Kidney epithelial cell (primary cell): ENCODE measurements at regions not wholly inside any gene's neighbourhood (a gene's known extent, or its start where the extent isn't known, plus 50 kb on each side); places are given as distances from the start of the nearest gene placed in this dataset.
"Not testable (repeated sequence)": the region's sequence is repeated elsewhere in the genome, so short reads cannot be mapped to it uniquely, and the experiment has no call there.

Experiments
- DNase-seq: peaks from one replicate; pipeline ENCODE4 v3.0.0-alpha.2; 2010; ENCODE audit warnings: low read depth
- H3K27me3 ChIP-seq: 2 replicates; pipeline ENCODE4 v1.6.0; 2011; ENCODE audit warnings: low read length; ENCODE audit not compliant: control insufficient read depth, insufficient read depth
- H3K36me3 ChIP-seq: 2 replicates; pipeline ENCODE4 v1.5.1; 2011; ENCODE audit warnings: low read length; ENCODE audit not compliant: control insufficient read depth, insufficient read depth
- H3K4me3 ChIP-seq: 2 replicates; pipeline ENCODE4 v1.5.1; 2011; ENCODE audit warnings: low read depth, mild to moderate bottlenecking, control low read depth, low read length
- TF ChIP-seq, protein P1 (sequence below): IDR thresholded peaks from 2 replicates; pipeline ENCODE4 v1.5.1; 2011; ENCODE audit warnings: mild to moderate bottlenecking, moderate library complexity, low read length, control low read depth, inconsistent platforms; ENCODE audit not compliant: insufficient read depth, poor library complexity, severe bottlenecking

DNA sequence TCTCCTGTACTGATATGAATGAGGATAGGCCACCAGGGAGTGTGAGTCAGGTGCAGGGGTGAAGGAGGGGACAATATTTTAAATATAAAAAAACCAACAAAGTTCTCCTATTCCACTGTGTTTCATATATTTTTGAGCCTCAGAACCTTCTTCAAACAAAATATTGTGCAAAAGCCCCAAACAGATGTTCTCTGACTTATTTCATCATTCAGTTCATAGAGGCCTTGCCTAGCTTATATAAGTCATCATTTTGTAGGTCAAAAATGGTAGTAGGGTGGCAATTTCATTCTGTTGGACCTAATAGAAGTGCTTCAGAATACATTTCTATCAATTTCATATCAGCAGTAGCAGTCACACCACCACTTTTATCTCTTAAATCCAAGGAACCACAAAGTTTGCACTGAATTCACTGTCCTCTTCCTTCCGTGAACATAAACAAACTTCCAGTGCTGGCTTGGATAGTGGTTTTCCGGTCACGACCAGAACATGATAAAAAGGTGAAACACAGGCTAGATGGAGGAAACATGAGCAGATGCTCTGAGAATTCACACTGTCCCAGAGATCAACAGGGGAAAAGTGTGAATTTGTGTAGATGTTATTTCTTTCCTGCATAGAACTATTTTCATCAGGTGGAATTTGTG, 99.1 kb downstream of the EN1 start:
- H3K36me3 ChIP-seq: no peaks in the 10 kb centered on the region
- TF ChIP-seq, protein P1, sequence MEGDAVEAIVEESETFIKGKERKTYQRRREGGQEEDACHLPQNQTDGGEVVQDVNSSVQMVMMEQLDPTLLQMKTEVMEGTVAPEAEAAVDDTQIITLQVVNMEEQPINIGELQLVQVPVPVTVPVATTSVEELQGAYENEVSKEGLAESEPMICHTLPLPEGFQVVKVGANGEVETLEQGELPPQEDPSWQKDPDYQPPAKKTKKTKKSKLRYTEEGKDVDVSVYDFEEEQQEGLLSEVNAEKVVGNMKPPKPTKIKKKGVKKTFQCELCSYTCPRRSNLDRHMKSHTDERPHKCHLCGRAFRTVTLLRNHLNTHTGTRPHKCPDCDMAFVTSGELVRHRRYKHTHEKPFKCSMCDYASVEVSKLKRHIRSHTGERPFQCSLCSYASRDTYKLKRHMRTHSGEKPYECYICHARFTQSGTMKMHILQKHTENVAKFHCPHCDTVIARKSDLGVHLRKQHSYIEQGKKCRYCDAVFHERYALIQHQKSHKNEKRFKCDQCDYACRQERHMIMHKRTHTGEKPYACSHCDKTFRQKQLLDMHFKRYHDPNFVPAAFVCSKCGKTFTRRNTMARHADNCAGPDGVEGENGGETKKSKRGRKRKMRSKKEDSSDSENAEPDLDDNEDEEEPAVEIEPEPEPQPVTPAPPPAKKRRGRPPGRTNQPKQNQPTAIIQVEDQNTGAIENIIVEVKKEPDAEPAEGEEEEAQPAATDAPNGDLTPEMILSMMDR: no peak
- DNase-seq: no peak
- H3K4me3 ChIP-seq: no peak overlapping the region
- H3K27me3 ChIP-seq: no peaks in the 10 kb centered on the region

GRCh38 chr2:118747637-118748036, 99.8 kb downstream of the EN1 start:
- no peaks in the 10 kb centered on the region for H3K36me3 ChIP-seq
- DNase-seq: no peak

GRCh38 chr2:118747066-118747465, 100.4 kb downstream of the EN1 start:
- DNase-seq: no peak
- no peak overlapping the region for H3K4me3 ChIP-seq
- no peaks in the 10 kb centered on the region for H3K36me3 ChIP-seq
- no peaks in the 10 kb centered on the region for H3K27me3 ChIP-seq
- TF ChIP-seq, protein P1: no peak

More at GRCh38 chr2:118747637-118748036, 99.8 kb downstream of the EN1 start:
- Histone ChIP-seq H3K4me3 (no peak overlapping the region), H3K27me3 (no peaks in the 10 kb centered on the region)
- TF ChIP-seq, protein P1: no peak

DNA sequence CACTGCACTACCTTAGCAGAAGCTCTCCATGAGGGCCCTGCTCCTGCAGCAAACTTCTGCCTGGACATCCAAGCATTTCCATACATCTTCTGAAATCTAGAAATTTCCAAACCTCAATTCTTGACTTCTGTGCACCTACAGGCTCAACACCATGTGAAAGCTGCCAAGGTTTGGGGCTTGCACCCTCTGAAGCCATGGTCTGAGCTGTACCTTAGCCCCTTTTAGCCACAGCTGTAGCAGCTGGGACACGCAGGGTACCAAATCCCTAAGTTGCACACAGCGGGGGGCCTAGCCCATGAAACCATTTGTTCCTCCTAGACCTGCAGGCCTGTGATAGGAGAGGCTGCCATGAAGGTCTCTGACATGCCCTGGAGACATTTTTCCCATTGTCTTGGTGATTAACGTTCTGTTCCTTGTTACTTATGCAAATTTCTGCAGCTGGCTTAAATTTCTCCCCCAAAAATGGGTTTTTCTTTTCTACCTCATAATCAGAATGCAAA, 102.7 kb downstream of the EN1 start:
- DNase-seq, H3K4me3 ChIP-seq, H3K27me3 ChIP-seq, H3K36me3 ChIP-seq: not testable (repeated sequence)

DNA sequence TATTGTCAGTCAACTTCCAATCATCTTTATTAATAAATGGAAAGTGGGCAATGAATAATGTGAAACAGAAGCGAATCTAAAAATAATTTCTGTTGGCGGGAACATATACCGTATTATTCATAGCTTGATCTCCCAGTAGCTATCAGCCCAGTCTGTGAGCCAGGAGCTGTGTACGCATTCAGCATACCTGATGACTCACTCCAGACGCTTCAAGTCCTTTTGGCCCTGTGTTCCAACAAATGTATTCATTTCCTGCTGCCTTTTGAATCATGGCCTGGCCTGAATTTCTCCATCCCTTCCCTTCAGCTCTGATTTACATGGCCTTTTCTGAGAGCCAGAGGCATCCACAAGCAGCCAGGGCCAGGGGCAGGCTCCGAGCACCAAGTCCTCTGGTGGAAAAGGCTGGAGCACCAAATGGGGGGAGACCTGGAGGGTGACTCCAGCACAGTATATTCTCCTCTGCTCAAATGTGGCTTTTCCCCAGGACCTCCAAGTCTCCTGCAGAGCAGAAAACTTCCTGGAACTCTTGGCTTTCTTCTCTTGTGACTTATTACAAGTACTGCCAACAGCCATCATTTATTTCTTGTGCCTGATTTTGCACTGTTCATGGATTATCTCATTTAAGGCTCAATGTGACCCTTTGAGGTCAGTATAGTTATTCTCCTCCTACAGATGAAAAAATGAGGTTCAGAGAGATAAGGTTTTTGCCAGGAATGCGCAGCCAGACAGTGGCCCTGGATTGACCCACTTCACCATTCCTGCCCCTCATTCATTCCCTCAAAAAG, 108.7 kb downstream of the EN1 start:
- peak; percentile 71 for DNase-seq
- Histone ChIP-seq H3K4me3 (no peak overlapping the region), H3K36me3 (no peaks in the 10 kb centered on the region), H3K27me3 (no peaks in the 10 kb centered on the region)
- TF ChIP-seq, protein P1: no peak

DNA sequence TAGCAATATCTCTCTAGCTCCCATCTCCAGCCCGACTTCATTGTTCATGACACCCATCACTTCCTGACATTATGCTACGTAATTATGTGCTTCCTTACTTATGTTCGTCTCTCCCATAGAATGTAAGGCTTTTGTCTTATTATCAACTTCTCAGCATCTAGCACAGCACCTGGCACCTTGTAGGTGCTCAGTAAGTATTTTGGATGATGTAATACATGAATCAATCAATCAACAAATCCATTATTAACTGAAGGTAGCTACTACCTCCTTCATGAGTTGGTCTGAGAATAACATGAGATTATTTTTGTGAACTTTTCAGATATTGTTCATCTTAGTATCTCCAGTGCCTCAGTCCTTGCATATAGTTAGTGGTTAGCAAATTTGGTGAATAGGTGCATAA, 109.3 kb downstream of the EN1 start:
- no peak overlapping the region for H3K4me3 ChIP-seq
- H3K36me3 ChIP-seq: no peaks in the 10 kb centered on the region
- no peak for DNase-seq
- TF ChIP-seq, protein P1: no peak
- H3K27me3 ChIP-seq: no peaks in the 10 kb centered on the region
